Prostate gland (tissue), 2 donors: ENCODE measurements at regions not wholly inside any gene's neighbourhood (a gene's known extent, or its start where the extent isn't known, plus 50 kb on each side); places are given as distances from the start of the nearest gene placed in this dataset.

ENCODE experiments used
- DNase-seq: peaks from one replicate; pipeline ENCODE4 v3.0.0-alpha.2; 2019; ENCODE audit warnings: low spot score
- H3K27ac ChIP-seq, 2 donors: fragments of 200-600 bp; sonication (generic); 2 replicates each; pipeline ENCODE4 v1.5.1; 2017 to 2019
- H3K27me3 ChIP-seq: fragments of 200-600 bp; sonication (generic); replicated peaks from 2 replicates; pipeline ENCODE4 v1.5.1; 2019; ENCODE audit not compliant: insufficient read depth
- H3K36me3 ChIP-seq, 2 donors: fragments of 200-600 bp; sonication (generic); 1 replicate in 1 of 2; 2 replicates in 1 of 2; pipeline versions ENCODE4 v1.5.1 to v1.8.1; 2017 to 2019
- H3K4me1 ChIP-seq: fragments of 200-600 bp; sonication (generic); replicated peaks from 2 replicates; pipeline ENCODE4 v1.5.1; 2019
- H3K4me3 ChIP-seq, 2 donors: fragments of 200-600 bp; sonication (generic); 2 replicates each; pipeline ENCODE4 v1.5.1; 2017 to 2019
- H3K9me3 ChIP-seq: fragments of 200-600 bp; sonication (generic); 2 replicates; pipeline ENCODE4 v1.5.1; 2017
- CTCF ChIP-seq, 4 experiments: fragments of 200-600 bp in 2 of 4; fragments of 450-650 bp in 2 of 4; sonication (generic) in 2 of 4; IDR thresholded peaks; 1 replicate in 3 of 4; 2 replicates in 1 of 4; pipeline ENCODE4 v1.5.1; 2016 to 2019; ENCODE audit warnings: antibody characterized with exemption in 4 of 4, mild to moderate bottlenecking in 2 of 4, moderate library complexity in 2 of 4
- POLR2A ChIP-seq: fragments of 450-650 bp; IDR thresholded peaks from one replicate; pipeline ENCODE4 v1.6.1; 2016; ENCODE audit warnings: antibody characterized with exemption, mild to moderate bottlenecking
- POLR2AphosphoS5 ChIP-seq: sonication (generic); formaldehyde crosslinking; IDR thresholded peaks from one replicate; pipeline ENCODE4 v1.6.1; 2017; ENCODE audit warnings: antibody characterized with exemption
- WGBS: methylation state at CpG from one replicate; pipeline ENCODE4 v1.1.5; 2018; 5-methylcytosine and 5-hydroxymethylcytosine counted together
- intact Hi-C: fragments of 100-400 bp; cut with DNase I; formaldehyde crosslinking; loops from one replicate; pipeline ENCODE4 v1.14.2; 2022

- TF ChIP-seq CTCF (IDR thresholded peaks at IDR 0.05) (no peak), POLR2AphosphoS5 (no peak), POLR2A (no peak)
- WGBS: 46% methylated on average over 1 of the region's 1 CpG
- Histone ChIP-seq H3K4me1 (no peaks in the 10 kb centered on the region), H3K4me3 (no peak overlapping the region), H3K36me3 (no peaks in the 10 kb centered on the region), H3K27ac (no peak overlapping the region), H3K27me3 (no peaks in the 10 kb centered on the region), H3K9me3 (no peaks in the 10 kb centered on the region)
- no peak for DNase-seq
- intact Hi-C loops: no loop called here
These were observed 228.5 kb downstream of the FRK start for GRCh38 chr6:115832186-115832585.

- no peak overlapping the region for H3K4me3 ChIP-seq
- no peaks in the 10 kb centered on the region for H3K4me1 ChIP-seq
- no peak overlapping the region for H3K27ac ChIP-seq
- no peak for DNase-seq
- intact Hi-C loops: no loop called here
- no peak for TF ChIP-seq CTCF (IDR thresholded peaks at IDR 0.05)
- no peak for TF ChIP-seq POLR2AphosphoS5
- TF ChIP-seq POLR2A: no peak
- 63% methylated on average over 2 of the region's 2 CpGs for WGBS
- H3K27me3 ChIP-seq: no peaks in the 10 kb centered on the region
- H3K9me3 ChIP-seq: no peaks in the 10 kb centered on the region
- H3K36me3 ChIP-seq: no peaks in the 10 kb centered on the region
These were observed 229.8 kb downstream of the FRK start for GRCh38 chr6:115830895-115831294.

GRCh38 chr6:115821798-115822197 is 238.9 kb downstream of the FRK start:
- Histone ChIP-seq H3K4me1 (no peaks in the 10 kb centered on the region), H3K9me3 (no peaks in the 10 kb centered on the region), H3K4me3 (no peak overlapping the region), H3K27me3 (no peaks in the 10 kb centered on the region), H3K36me3 (no peaks in the 10 kb centered on the region), H3K27ac (no peak overlapping the region)
- 90% methylated on average over 2 of the region's 2 CpGs for WGBS
- intact Hi-C loops: no loop called here
- no peak for TF ChIP-seq POLR2A
- TF ChIP-seq CTCF (IDR thresholded peaks at IDR 0.05): no peak
- TF ChIP-seq POLR2AphosphoS5: no peak
- DNase-seq: no peak

GRCh38 chr6:115819506-115819905 is 241.2 kb downstream of the FRK start:
- 70% methylated on average over 4 of the region's 4 CpGs for WGBS

GRCh38 chr6:115817161-115817560 is 243.5 kb downstream of the FRK start:
- intact Hi-C loops: no loop called here
- 29% methylated on average over 2 of the region's 2 CpGs for WGBS

More at GRCh38 chr6:115819506-115819905, 241.2 kb downstream of the FRK start:
- Histone ChIP-seq H3K9me3 (no peaks in the 10 kb centered on the region), H3K36me3 (no peaks in the 10 kb centered on the region), H3K4me1 (no peaks in the 10 kb centered on the region), H3K27me3 (no peaks in the 10 kb centered on the region), H3K4me3 (no peak overlapping the region), H3K27ac (no peak overlapping the region)
- intact Hi-C loops: no loop called here
- TF ChIP-seq POLR2AphosphoS5: no peak
- DNase-seq: no peak

More at GRCh38 chr6:115817161-115817560, 243.5 kb downstream of the FRK start:
- no peak for DNase-seq
- Histone ChIP-seq H3K4me1 (no peaks in the 10 kb centered on the region), H3K4me3 (no peak overlapping the region), H3K27ac (no peak overlapping the region), H3K27me3 (no peaks in the 10 kb centered on the region), H3K36me3 (no peaks in the 10 kb centered on the region), H3K9me3 (no peaks in the 10 kb centered on the region)
- TF ChIP-seq CTCF (IDR thresholded peaks at IDR 0.05): no peak
- TF ChIP-seq POLR2AphosphoS5: no peak
- no peak for TF ChIP-seq POLR2A
